ENCODE measurements at regions not wholly inside any gene's neighbourhood (a gene's known extent, or its start where the extent isn't known, plus 50 kb on each side); places are given as distances from the start of the nearest gene placed in this dataset.

- no peak for DNase-seq (ENCODE audit: low read depth, low spot score)
These were observed 502.9 kb upstream of the NOX3 start for GRCh38 chr6:155958550-155958949.

- no peak for DNase-seq (ENCODE audit: low read depth, low spot score)
These were observed 499.4 kb upstream of the NOX3 start for GRCh38 chr6:155955038-155955437.

GRCh38 chr6:155954149-155954548, 498.5 kb upstream of the NOX3 start:
- DNase-seq (ENCODE audit: low read depth, low spot score) = no peak

- DNase-seq (ENCODE audit: low read depth, low spot score) = no peak
These were observed 493.6 kb upstream of the NOX3 start for GRCh38 chr6:155949256-155949655.

- DNase-seq (ENCODE audit: low read depth, low spot score) = no peak
These were observed 491.2 kb upstream of the NOX3 start for GRCh38 chr6:155946860-155947259.

- no peak for DNase-seq (ENCODE audit: low read depth, low spot score)
These were observed 488.0 kb upstream of the NOX3 start for GRCh38 chr6:155943635-155944034.

- no peak for DNase-seq (ENCODE audit: low read depth, low spot score)
These were observed 483.6 kb upstream of the NOX3 start for GRCh38 chr6:155939253-155939652.

- no peak for DNase-seq (ENCODE audit: low read depth, low spot score)
These were observed 480.9 kb upstream of the NOX3 start for GRCh38 chr6:155936551-155936950.

- DNase-seq (ENCODE audit: low read depth, low spot score) = no peak
These were observed 480.5 kb upstream of the NOX3 start for GRCh38 chr6:155936127-155936526.

GRCh38 chr6:155916846-155917624, 461.4 kb upstream of the NOX3 start:
- DNase-seq (ENCODE audit: low read depth, low spot score) = no peak

- no peak for DNase-seq (ENCODE audit: low read depth, low spot score)
These were observed 460.0 kb upstream of the NOX3 start for GRCh38 chr6:155915651-155916050.

- no peak for DNase-seq (ENCODE audit: low read depth, low spot score)
These were observed 458.2 kb upstream of the NOX3 start for GRCh38 chr6:155913816-155914215.

- DNase-seq (ENCODE audit: low read depth, low spot score) = no peak
These were observed 454.1 kb upstream of the NOX3 start for GRCh38 chr6:155909710-155910109.

GRCh38 chr6:155895641-155896040, 440.0 kb upstream of the NOX3 start:
- no peak for DNase-seq (ENCODE audit: low read depth, low spot score)

- DNase-seq (ENCODE audit: low read depth, low spot score) = no peak
These were observed 439.1 kb upstream of the NOX3 start for GRCh38 chr6:155894758-155895157.

GRCh38 chr6:155894262-155894661, 438.6 kb upstream of the NOX3 start:
- DNase-seq (ENCODE audit: low read depth, low spot score) = no peak

- DNase-seq (ENCODE audit: low read depth, low spot score) = no peak
These were observed 434.8 kb upstream of the NOX3 start for GRCh38 chr6:155890409-155890808.

- DNase-seq (ENCODE audit: low read depth, low spot score) = no peak
These were observed 433.8 kb upstream of the NOX3 start for GRCh38 chr6:155889410-155889809.

- DNase-seq (ENCODE audit: low read depth, low spot score) = no peak
These were observed 431.8 kb upstream of the NOX3 start for GRCh38 chr6:155887421-155887820.

GRCh38 chr6:155883741-155884140, 428.1 kb upstream of the NOX3 start:
- peak; percentile 78 for DNase-seq (ENCODE audit: low read depth, low spot score)

GRCh38 chr6:155883334-155883731, 427.7 kb upstream of the NOX3 start:
- no peak for DNase-seq (ENCODE audit: low read depth, low spot score)

- DNase-seq (ENCODE audit: low read depth, low spot score) = no peak
These were observed 427.1 kb upstream of the NOX3 start for GRCh38 chr6:155882527-155883333.

Data from pulmonary artery endothelial cell (primary cell).